ENCODE measurements at regions not wholly inside any gene's neighbourhood (a gene's known extent, or its start where the extent isn't known, plus 50 kb on each side); places are given as distances from the start of the nearest gene placed in this dataset.

- no peaks in the 10 kb centered on the region for H3K4me1 ChIP-seq (ENCODE audit: insufficient read depth, poor library complexity, severe bottlenecking)
- no peak for TF ChIP-seq CTCF (IDR thresholded peaks at IDR 0.05; ENCODE audit: poor library complexity, severe bottlenecking)
- no peak for ATAC-seq (ENCODE audit: low read depth)
- no peak overlapping the region for H3K27ac ChIP-seq (ENCODE audit: poor library complexity, severe bottlenecking)
- H3K27me3 ChIP-seq (ENCODE audit: insufficient read depth, poor library complexity, severe bottlenecking): peaks cover 73% of the 10 kb centered on the region
- H3K4me3 ChIP-seq (ENCODE audit: severe bottlenecking): no peak overlapping the region
- H3K36me3 ChIP-seq (ENCODE audit: low read depth): no peaks in the 10 kb centered on the region
- no peaks in the 10 kb centered on the region for H3K9me3 ChIP-seq (ENCODE audit: severe bottlenecking)
- no peak for DNase-seq (ENCODE audit: low spot score)
These were observed 268.6 kb upstream of the FOXF1 start for GRCh38 chr16:86241681-86242080.

GRCh38 chr16:86242244-86243122, 267.8 kb upstream of the FOXF1 start:
- no peak for ATAC-seq (ENCODE audit: low read depth)
- Histone ChIP-seq H3K36me3 (ENCODE audit: low read depth) (no peaks in the 10 kb centered on the region), H3K4me3 (ENCODE audit: severe bottlenecking) (no peak overlapping the region), H3K27ac (ENCODE audit: poor library complexity, severe bottlenecking) (no peak overlapping the region), H3K27me3 (ENCODE audit: insufficient read depth, poor library complexity, severe bottlenecking) (peaks cover 81% of the 10 kb centered on the region), H3K9me3 (ENCODE audit: severe bottlenecking) (no peaks in the 10 kb centered on the region), H3K4me1 (ENCODE audit: insufficient read depth, poor library complexity, severe bottlenecking) (no peaks in the 10 kb centered on the region)
- TF ChIP-seq CTCF (IDR thresholded peaks at IDR 0.05; ENCODE audit: poor library complexity, severe bottlenecking): no peak
- no peak for DNase-seq (ENCODE audit: low spot score)

- ATAC-seq (ENCODE audit: low read depth) (no peak), DNase-seq (ENCODE audit: low spot score) (no peak)
- no peak overlapping the region for H3K4me3 ChIP-seq (ENCODE audit: severe bottlenecking)
- peaks cover 87% of the 10 kb centered on the region for H3K27me3 ChIP-seq (ENCODE audit: insufficient read depth, poor library complexity, severe bottlenecking)
- TF ChIP-seq CTCF (IDR thresholded peaks at IDR 0.05; ENCODE audit: poor library complexity, severe bottlenecking): no peak
- H3K27ac ChIP-seq (ENCODE audit: poor library complexity, severe bottlenecking): no peak overlapping the region
- no peaks in the 10 kb centered on the region for H3K36me3 ChIP-seq (ENCODE audit: low read depth)
- no peaks in the 10 kb centered on the region for H3K4me1 ChIP-seq (ENCODE audit: insufficient read depth, poor library complexity, severe bottlenecking)
- no peaks in the 10 kb centered on the region for H3K9me3 ChIP-seq (ENCODE audit: severe bottlenecking)
These were observed 267.2 kb upstream of the FOXF1 start for GRCh38 chr16:86243123-86243473.

GRCh38 chr16:86243571-86244154, 266.7 kb upstream of the FOXF1 start:
- TF ChIP-seq CTCF (IDR thresholded peaks at IDR 0.05; ENCODE audit: poor library complexity, severe bottlenecking): no peak
- H3K36me3 ChIP-seq (ENCODE audit: low read depth): no peaks in the 10 kb centered on the region
- DNase-seq (ENCODE audit: low spot score) (no peak), ATAC-seq (ENCODE audit: low read depth) (no peak)
- no peaks in the 10 kb centered on the region for H3K4me1 ChIP-seq (ENCODE audit: insufficient read depth, poor library complexity, severe bottlenecking)
- no peak overlapping the region for H3K27ac ChIP-seq (ENCODE audit: poor library complexity, severe bottlenecking)
- peaks cover 93% of the 10 kb centered on the region for H3K27me3 ChIP-seq (ENCODE audit: insufficient read depth, poor library complexity, severe bottlenecking)
- H3K9me3 ChIP-seq (ENCODE audit: severe bottlenecking): no peaks in the 10 kb centered on the region
- no peak overlapping the region for H3K4me3 ChIP-seq (ENCODE audit: severe bottlenecking)

GRCh38 chr16:86244158-86244557, 266.2 kb upstream of the FOXF1 start:
- Histone ChIP-seq H3K4me1 (ENCODE audit: insufficient read depth, poor library complexity, severe bottlenecking) (no peaks in the 10 kb centered on the region), H3K27ac (ENCODE audit: poor library complexity, severe bottlenecking) (no peak overlapping the region), H3K4me3 (ENCODE audit: severe bottlenecking) (no peak overlapping the region), H3K36me3 (ENCODE audit: low read depth) (no peaks in the 10 kb centered on the region), H3K9me3 (ENCODE audit: severe bottlenecking) (no peaks in the 10 kb centered on the region), H3K27me3 (ENCODE audit: insufficient read depth, poor library complexity, severe bottlenecking) (peaks cover 97% of the 10 kb centered on the region)
- no peak for ATAC-seq (ENCODE audit: low read depth)
- DNase-seq (ENCODE audit: low spot score): no peak
- TF ChIP-seq CTCF (IDR thresholded peaks at IDR 0.05; ENCODE audit: poor library complexity, severe bottlenecking): no peak
